ENCODE measurements at regions not wholly inside any gene's neighbourhood (a gene's known extent, or its start where the extent isn't known, plus 50 kb on each side); places are given as distances from the start of the nearest gene placed in this dataset.
"Not testable (repeated sequence)": the region's sequence is repeated elsewhere in the genome, so short reads cannot be mapped to it uniquely, and the experiment has no call there.

DNA sequence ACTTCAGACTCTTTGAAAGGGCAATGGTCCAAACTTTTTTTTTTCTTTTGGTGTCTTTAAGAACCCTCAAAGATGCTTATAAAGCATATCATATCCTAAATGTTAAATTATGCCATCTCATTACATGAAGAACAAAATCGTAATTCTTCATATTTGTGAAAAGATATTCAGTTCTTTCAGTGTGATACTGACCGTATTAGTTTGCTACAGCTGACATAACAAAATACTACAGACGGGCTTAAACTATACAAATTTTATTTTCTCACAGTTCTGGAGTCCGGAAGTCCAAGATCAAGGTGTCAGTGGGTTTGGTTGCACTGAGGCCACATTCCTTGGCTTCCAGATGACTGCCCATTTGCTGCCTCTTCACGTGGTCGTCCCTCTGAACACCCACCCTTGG, 1377.2 kb upstream of the ZEB2 start:
- H3K9ac ChIP-seq (ENCODE audit: low read length in 5 of 5): no peak overlapping the region
- no peak overlapping the region for H3K27ac ChIP-seq (ENCODE audit: low read depth, low read length)
- H3K27me3 ChIP-seq (ENCODE audit: control insufficient read depth in 5 of 5, insufficient read depth in 4 of 5, low read length in 5 of 5): no peaks in the 10 kb centered on the region
- H3K36me3 ChIP-seq (ENCODE audit: control insufficient read depth in 5 of 5, insufficient read depth in 5 of 5, low read length in 5 of 5): no peaks in the 10 kb centered on the region
- no peaks in the 10 kb centered on the region for H3K9me3 ChIP-seq (ENCODE audit: control insufficient read depth in 5 of 5, low read length in 5 of 5)
- no peak overlapping the region for H3K4me3 ChIP-seq (ENCODE audit: low read depth in 1 of 5, low read length in 5 of 5)
- H3K4me1 ChIP-seq (ENCODE audit: control insufficient read depth in 5 of 5, insufficient read depth in 5 of 5, low read length in 5 of 5): no peaks in the 10 kb centered on the region

DNA sequence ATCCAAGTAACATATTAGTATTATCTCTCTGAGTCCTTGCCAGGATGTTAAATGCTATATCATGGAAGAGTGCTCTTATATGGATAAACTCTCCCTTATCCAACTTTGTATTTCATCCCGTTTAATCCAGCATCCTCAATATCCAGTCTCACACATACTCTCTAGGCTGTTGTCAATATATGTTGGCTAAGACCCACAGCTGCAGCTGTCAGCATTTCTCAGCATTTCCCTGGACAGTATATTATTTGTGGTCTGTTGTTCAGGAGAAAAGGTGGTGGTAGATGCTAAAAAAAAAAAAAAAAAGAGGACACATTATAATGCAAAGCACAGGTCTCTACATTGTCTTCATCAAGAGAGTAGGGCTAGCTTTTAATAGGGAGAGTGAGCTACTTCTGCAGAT, 1368.0 kb upstream of the ZEB2 start:
- no peaks in the 10 kb centered on the region for H3K36me3 ChIP-seq (ENCODE audit: control insufficient read depth in 5 of 5, insufficient read depth in 5 of 5, low read length in 5 of 5)
- no peak overlapping the region for H3K9ac ChIP-seq (ENCODE audit: low read length in 5 of 5)
- H3K4me1 ChIP-seq (ENCODE audit: control insufficient read depth in 5 of 5, insufficient read depth in 5 of 5, low read length in 5 of 5): no peaks in the 10 kb centered on the region
- H3K9me3 ChIP-seq (ENCODE audit: control insufficient read depth in 5 of 5, low read length in 5 of 5): no peaks in the 10 kb centered on the region
- H3K4me3 ChIP-seq (ENCODE audit: low read depth in 1 of 5, low read length in 5 of 5): no peak overlapping the region
- no peaks in the 10 kb centered on the region for H3K27me3 ChIP-seq (ENCODE audit: control insufficient read depth in 5 of 5, insufficient read depth in 4 of 5, low read length in 5 of 5)
- H3K27ac ChIP-seq (ENCODE audit: low read depth, low read length): no peak overlapping the region

GRCh38 chr2:145880997-145881396, 1361.1 kb upstream of the ZEB2 start:
- not testable (repeated sequence) for H3K36me3 ChIP-seq (ENCODE audit: control insufficient read depth in 5 of 5, insufficient read depth in 5 of 5, low read length in 5 of 5); H3K9ac ChIP-seq (ENCODE audit: low read length in 5 of 5); H3K4me1 ChIP-seq (ENCODE audit: control insufficient read depth in 5 of 5, insufficient read depth in 5 of 5, low read length in 5 of 5); H3K27ac ChIP-seq (ENCODE audit: low read depth, low read length); H3K27me3 ChIP-seq (ENCODE audit: control insufficient read depth in 5 of 5, insufficient read depth in 4 of 5, low read length in 5 of 5); H3K9me3 ChIP-seq (ENCODE audit: control insufficient read depth in 5 of 5, low read length in 5 of 5); H3K4me3 ChIP-seq (ENCODE audit: low read depth in 1 of 5, low read length in 5 of 5)

- H3K4me3 ChIP-seq (ENCODE audit: low read depth in 1 of 5, low read length in 5 of 5): peak overlapping the region in 1 of 5 donors; percentile 26
- no peaks in the 10 kb centered on the region for H3K27me3 ChIP-seq (ENCODE audit: control insufficient read depth in 5 of 5, insufficient read depth in 4 of 5, low read length in 5 of 5)
- H3K36me3 ChIP-seq (ENCODE audit: control insufficient read depth in 5 of 5, insufficient read depth in 5 of 5, low read length in 5 of 5): no peaks in the 10 kb centered on the region
- no peaks in the 10 kb centered on the region for H3K9me3 ChIP-seq (ENCODE audit: control insufficient read depth in 5 of 5, low read length in 5 of 5)
- no peak overlapping the region for H3K9ac ChIP-seq (ENCODE audit: low read length in 5 of 5)
- H3K4me1 ChIP-seq (ENCODE audit: control insufficient read depth in 5 of 5, insufficient read depth in 5 of 5, low read length in 5 of 5): peaks cover 0 to 12% (median 9%) of the 10 kb centered on the region in 5 donors
- peak overlapping the region; percentile 50 for H3K27ac ChIP-seq (ENCODE audit: low read depth, low read length)
Observed at GRCh38 chr2:145875016-145875415, 1355.1 kb upstream of the ZEB2 start.

DNA sequence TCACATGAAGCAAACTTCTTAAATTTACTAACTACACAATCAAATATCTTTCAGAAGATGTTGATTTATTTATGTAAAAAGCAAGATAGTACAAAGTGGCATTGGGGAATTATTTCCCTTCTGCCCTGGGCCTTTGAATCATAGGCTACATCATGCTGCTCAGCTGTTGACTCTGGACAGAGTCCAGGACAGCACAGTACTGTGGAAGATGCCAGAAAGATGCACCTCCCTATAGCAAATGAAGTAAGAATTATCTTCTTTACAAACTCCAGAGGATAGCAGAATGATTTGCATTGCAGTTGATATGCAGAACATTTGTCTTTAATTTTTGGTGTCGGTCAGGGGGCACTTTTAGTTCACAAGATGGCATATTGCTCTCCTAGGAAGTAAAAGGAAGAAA, 1354.5 kb upstream of the ZEB2 start:
- peaks cover 0 to 12% (median 9%) of the 10 kb centered on the region in 5 donors for H3K4me1 ChIP-seq (ENCODE audit: control insufficient read depth in 5 of 5, insufficient read depth in 5 of 5, low read length in 5 of 5)
- no peaks in the 10 kb centered on the region for H3K9me3 ChIP-seq (ENCODE audit: control insufficient read depth in 5 of 5, low read length in 5 of 5)
- H3K27me3 ChIP-seq (ENCODE audit: control insufficient read depth in 5 of 5, insufficient read depth in 4 of 5, low read length in 5 of 5): no peaks in the 10 kb centered on the region
- no peaks in the 10 kb centered on the region for H3K36me3 ChIP-seq (ENCODE audit: control insufficient read depth in 5 of 5, insufficient read depth in 5 of 5, low read length in 5 of 5)
- no peak overlapping the region for H3K9ac ChIP-seq (ENCODE audit: low read length in 5 of 5)
- no peak overlapping the region for H3K4me3 ChIP-seq (ENCODE audit: low read depth in 1 of 5, low read length in 5 of 5)
- H3K27ac ChIP-seq (ENCODE audit: low read depth, low read length): peak overlapping the region; percentile 50

DNA sequence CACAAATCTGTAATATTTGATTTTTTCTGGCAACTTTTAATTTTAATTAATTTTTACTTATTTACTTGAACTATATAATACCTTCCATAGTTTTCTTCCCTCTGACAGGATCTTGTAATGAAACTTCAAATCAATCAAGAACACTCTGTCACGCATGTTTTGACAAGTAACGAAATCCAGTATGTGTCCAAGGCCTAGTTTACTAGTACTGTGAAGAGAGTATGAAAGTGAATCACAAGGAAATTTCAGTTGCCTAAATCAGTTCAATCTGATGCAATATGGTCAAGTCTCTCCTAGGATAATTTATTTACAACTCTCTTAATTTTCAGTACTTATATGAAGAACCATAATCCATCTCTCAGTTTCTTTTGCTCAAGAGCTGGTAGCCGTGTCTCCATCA, 1344.6 kb upstream of the ZEB2 start:
- Histone ChIP-seq H3K27ac (ENCODE audit: low read depth, low read length) (no peak overlapping the region), H3K9ac (ENCODE audit: low read length in 5 of 5) (no peak overlapping the region), H3K4me1 (ENCODE audit: control insufficient read depth in 5 of 5, insufficient read depth in 5 of 5, low read length in 5 of 5) (peaks cover 0 to 4% (median 0%) of the 10 kb centered on the region in 5 donors), H3K36me3 (ENCODE audit: control insufficient read depth in 5 of 5, insufficient read depth in 5 of 5, low read length in 5 of 5) (no peaks in the 10 kb centered on the region), H3K9me3 (ENCODE audit: control insufficient read depth in 5 of 5, low read length in 5 of 5) (no peaks in the 10 kb centered on the region), H3K4me3 (ENCODE audit: low read depth in 1 of 5, low read length in 5 of 5) (no peak overlapping the region), H3K27me3 (ENCODE audit: control insufficient read depth in 5 of 5, insufficient read depth in 4 of 5, low read length in 5 of 5) (no peaks in the 10 kb centered on the region)

DNA sequence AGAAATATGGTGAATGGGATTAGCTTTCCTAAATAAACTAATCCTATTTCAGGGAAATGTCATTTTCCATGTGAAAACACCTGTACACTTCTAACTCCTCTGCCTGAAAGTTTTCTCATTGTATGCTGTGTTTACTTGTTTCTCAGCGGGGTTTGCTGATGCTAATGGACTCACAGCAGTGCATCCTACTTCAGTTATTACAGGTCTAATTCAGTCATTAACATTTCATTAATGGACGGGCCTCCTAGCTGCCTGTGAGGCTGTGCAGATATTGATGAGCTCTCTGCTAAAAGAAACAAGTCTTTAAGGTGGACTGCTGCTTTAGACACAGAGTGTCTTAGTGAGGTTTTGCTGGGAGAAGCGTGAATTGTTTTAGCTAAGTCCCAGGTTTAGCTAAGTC, 1342.0 kb upstream of the ZEB2 start:
- no peaks in the 10 kb centered on the region for H3K36me3 ChIP-seq (ENCODE audit: control insufficient read depth in 5 of 5, insufficient read depth in 5 of 5, low read length in 5 of 5)

DNA sequence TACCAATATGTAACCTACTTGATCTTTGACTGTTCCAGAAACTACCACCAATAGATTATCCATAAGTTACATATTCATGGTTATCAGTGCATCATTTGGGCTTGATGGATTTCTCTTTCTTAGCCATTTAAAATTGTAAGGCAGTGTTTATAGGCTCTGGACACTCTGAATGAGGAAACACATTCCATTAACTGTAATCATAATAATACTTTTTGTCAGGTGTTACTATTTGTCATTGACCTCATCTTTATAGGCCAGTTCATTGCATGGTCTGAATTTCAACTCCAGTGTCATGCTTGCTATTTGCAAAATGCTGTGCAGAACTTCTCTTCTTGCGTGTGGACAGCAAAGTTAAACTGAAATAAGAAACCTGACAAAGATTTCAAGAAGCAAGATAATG, 1340.2 kb upstream of the ZEB2 start:
- no peak overlapping the region for H3K27ac ChIP-seq (ENCODE audit: low read depth, low read length)

More for the DNA sequence above, 1342.0 kb upstream of the ZEB2 start:
- no peak overlapping the region for H3K4me3 ChIP-seq (ENCODE audit: low read depth in 1 of 5, low read length in 5 of 5)
- H3K27ac ChIP-seq (ENCODE audit: low read depth, low read length): no peak overlapping the region
- peaks cover 0 to 4% (median 0%) of the 10 kb centered on the region in 5 donors for H3K4me1 ChIP-seq (ENCODE audit: control insufficient read depth in 5 of 5, insufficient read depth in 5 of 5, low read length in 5 of 5)
- H3K9ac ChIP-seq (ENCODE audit: low read length in 5 of 5): no peak overlapping the region
- H3K27me3 ChIP-seq (ENCODE audit: control insufficient read depth in 5 of 5, insufficient read depth in 4 of 5, low read length in 5 of 5): no peaks in the 10 kb centered on the region
- H3K9me3 ChIP-seq (ENCODE audit: control insufficient read depth in 5 of 5, low read length in 5 of 5): no peaks in the 10 kb centered on the region

DNA sequence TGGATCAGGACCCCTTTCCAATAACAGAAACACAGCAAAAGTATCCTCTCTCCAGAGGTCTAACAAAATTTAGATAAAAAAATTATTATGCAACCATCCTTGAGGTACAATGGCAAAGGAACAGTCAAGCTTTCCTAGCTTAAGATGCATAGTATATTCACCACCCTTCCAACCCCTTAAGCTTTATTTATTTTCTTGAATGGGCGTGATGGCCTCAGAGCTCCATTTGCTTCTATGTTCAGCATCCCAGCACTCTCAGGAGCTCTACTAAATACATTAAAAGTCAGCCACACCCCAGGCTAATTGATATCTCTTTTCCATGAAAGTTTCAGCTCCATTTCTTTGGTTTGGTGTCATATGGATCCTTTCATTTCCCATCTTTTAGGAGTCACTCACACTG, 1335.2 kb upstream of the ZEB2 start:
- H3K4me1 ChIP-seq (ENCODE audit: control insufficient read depth in 5 of 5, insufficient read depth in 5 of 5, low read length in 5 of 5): peaks cover 0 to 16% (median 0%) of the 10 kb centered on the region in 5 donors

More for the DNA sequence above, 1340.2 kb upstream of the ZEB2 start:
- Histone ChIP-seq H3K9me3 (ENCODE audit: control insufficient read depth in 5 of 5, low read length in 5 of 5) (no peaks in the 10 kb centered on the region), H3K4me3 (ENCODE audit: low read depth in 1 of 5, low read length in 5 of 5) (no peak overlapping the region), H3K36me3 (ENCODE audit: control insufficient read depth in 5 of 5, insufficient read depth in 5 of 5, low read length in 5 of 5) (no peaks in the 10 kb centered on the region), H3K27me3 (ENCODE audit: control insufficient read depth in 5 of 5, insufficient read depth in 4 of 5, low read length in 5 of 5) (no peaks in the 10 kb centered on the region), H3K4me1 (ENCODE audit: control insufficient read depth in 5 of 5, insufficient read depth in 5 of 5, low read length in 5 of 5) (peaks cover 0 to 4% (median 0%) of the 10 kb centered on the region in 5 donors), H3K9ac (ENCODE audit: low read length in 5 of 5) (no peak overlapping the region)

GRCh38 chr2:145854039-145854755, 1334.3 kb upstream of the ZEB2 start:
- no peaks in the 10 kb centered on the region for H3K27me3 ChIP-seq (ENCODE audit: control insufficient read depth in 5 of 5, insufficient read depth in 4 of 5, low read length in 5 of 5)
- H3K9me3 ChIP-seq (ENCODE audit: control insufficient read depth in 5 of 5, low read length in 5 of 5): no peaks in the 10 kb centered on the region

More for the DNA sequence above, 1335.2 kb upstream of the ZEB2 start:
- Histone ChIP-seq H3K9ac (ENCODE audit: low read length in 5 of 5) (no peak overlapping the region), H3K27me3 (ENCODE audit: control insufficient read depth in 5 of 5, insufficient read depth in 4 of 5, low read length in 5 of 5) (no peaks in the 10 kb centered on the region), H3K4me3 (ENCODE audit: low read depth in 1 of 5, low read length in 5 of 5) (no peak overlapping the region), H3K36me3 (ENCODE audit: control insufficient read depth in 5 of 5, insufficient read depth in 5 of 5, low read length in 5 of 5) (no peaks in the 10 kb centered on the region), H3K9me3 (ENCODE audit: control insufficient read depth in 5 of 5, low read length in 5 of 5) (no peaks in the 10 kb centered on the region), H3K27ac (ENCODE audit: low read depth, low read length) (no peak overlapping the region)

More at GRCh38 chr2:145854039-145854755, 1334.3 kb upstream of the ZEB2 start:
- no peak overlapping the region for H3K9ac ChIP-seq (ENCODE audit: low read length in 5 of 5)
- H3K4me3 ChIP-seq (ENCODE audit: low read depth in 1 of 5, low read length in 5 of 5): no peak overlapping the region
- H3K36me3 ChIP-seq (ENCODE audit: control insufficient read depth in 5 of 5, insufficient read depth in 5 of 5, low read length in 5 of 5): no peaks in the 10 kb centered on the region
- peaks cover 0 to 16% (median 0%) of the 10 kb centered on the region in 5 donors for H3K4me1 ChIP-seq (ENCODE audit: control insufficient read depth in 5 of 5, insufficient read depth in 5 of 5, low read length in 5 of 5)
- H3K27ac ChIP-seq (ENCODE audit: low read depth, low read length): no peak overlapping the region
